Loucy (cell line): ENCODE measurements at regions not wholly inside any gene's neighbourhood (a gene's known extent, or its start where the extent isn't known, plus 50 kb on each side); places are given as distances from the start of the nearest gene placed in this dataset.

Experiments
- H2AFZ ChIP-seq: fragments of 200-600 bp; sonication (generic); 2 replicates; pipeline ENCODE4 v1.6.0; 2016; ENCODE audit warnings: antibody characterized with exemption, mild to moderate bottlenecking, low read length, moderate library complexity
- H3F3A ChIP-seq: fragments of 200-600 bp; 2 replicates; pipeline ENCODE4 v1.6.0; 2016; ENCODE audit warnings: antibody characterized with exemption, low read depth, mild to moderate bottlenecking
- H3K27me3 ChIP-seq: fragments of 200-600 bp; sonication (generic); 2 replicates; pipeline ENCODE4 v1.6.1; 2014; ENCODE audit warnings: low read length, mild to moderate bottlenecking; ENCODE audit not compliant: insufficient read depth, poor library complexity, severe bottlenecking
- H3K36me3 ChIP-seq: fragments of 200-600 bp; sonication (generic); 2 replicates; pipeline ENCODE4 v1.6.1; 2016; ENCODE audit warnings: low read length; ENCODE audit not compliant: insufficient read depth
- H3K4me1 ChIP-seq: fragments of 200-600 bp; sonication (generic); 2 replicates; pipeline ENCODE4 v1.5.1; 2014; ENCODE audit warnings: low read length, mild to moderate bottlenecking; ENCODE audit not compliant: insufficient read depth, poor library complexity, severe bottlenecking
- H3K4me2 ChIP-seq: fragments of 200-600 bp; sonication (generic); 2 replicates; pipeline ENCODE4 v1.6.0; 2014; ENCODE audit warnings: antibody characterized with exemption, low read length, low read depth, mild to moderate bottlenecking; ENCODE audit not compliant: poor library complexity, severe bottlenecking
- H3K4me3 ChIP-seq: fragments of 200-600 bp; sonication (generic); 2 replicates; pipeline ENCODE4 v1.5.1; 2014; ENCODE audit warnings: low read length, mild to moderate bottlenecking, mixed read lengths; ENCODE audit not compliant: poor library complexity, severe bottlenecking
- H3K79me2 ChIP-seq: fragments of 200-600 bp; sonication (generic); 2 replicates; pipeline ENCODE4 v1.6.1; 2014; ENCODE audit warnings: low read length; ENCODE audit not compliant: insufficient read depth
- H3K9ac ChIP-seq: fragments of 200-600 bp; sonication (generic); 2 replicates; pipeline ENCODE4 v1.6.0; 2014; ENCODE audit warnings: mild to moderate bottlenecking, low read depth, low read length, moderate library complexity; ENCODE audit not compliant: poor library complexity, severe bottlenecking
- H3K9me2 ChIP-seq: fragments of 200-600 bp; sonication (generic); replicated peaks from 2 replicates; pipeline ENCODE4 v1.6.1; 2016; ENCODE audit warnings: low read depth, low read length, mixed read lengths
- H3K9me3 ChIP-seq: fragments of 200-600 bp; sonication (generic); 2 replicates; pipeline ENCODE4 v1.6.1; 2014; ENCODE audit warnings: mild to moderate bottlenecking, antibody characterized with exemption, low read length, low read depth; ENCODE audit not compliant: insufficient read depth
- H4K20me1 ChIP-seq: fragments of 200-600 bp; sonication (generic); 2 replicates; pipeline ENCODE4 v1.6.0; 2014; ENCODE audit warnings: antibody characterized with exemption, low read length, mild to moderate bottlenecking; ENCODE audit not compliant: insufficient read depth, poor library complexity, severe bottlenecking
- EZH2phosphoT487 ChIP-seq: fragments of 200-600 bp; IDR thresholded peaks from 2 replicates; pipeline ENCODE4 v1.6.1; 2018; ENCODE audit warnings: antibody characterized with exemption, mild to moderate bottlenecking, moderate library complexity, borderline replicate concordance
- TF ChIP-seq, protein P1 (sequence below): fragments of 200-600 bp; sonication (generic); conservative IDR thresholded peaks from 2 replicates; pipeline ENCODE4 v1.5.1; 2014; ENCODE audit warnings: mild to moderate bottlenecking, antibody characterized with exemption, low read length

DNA sequence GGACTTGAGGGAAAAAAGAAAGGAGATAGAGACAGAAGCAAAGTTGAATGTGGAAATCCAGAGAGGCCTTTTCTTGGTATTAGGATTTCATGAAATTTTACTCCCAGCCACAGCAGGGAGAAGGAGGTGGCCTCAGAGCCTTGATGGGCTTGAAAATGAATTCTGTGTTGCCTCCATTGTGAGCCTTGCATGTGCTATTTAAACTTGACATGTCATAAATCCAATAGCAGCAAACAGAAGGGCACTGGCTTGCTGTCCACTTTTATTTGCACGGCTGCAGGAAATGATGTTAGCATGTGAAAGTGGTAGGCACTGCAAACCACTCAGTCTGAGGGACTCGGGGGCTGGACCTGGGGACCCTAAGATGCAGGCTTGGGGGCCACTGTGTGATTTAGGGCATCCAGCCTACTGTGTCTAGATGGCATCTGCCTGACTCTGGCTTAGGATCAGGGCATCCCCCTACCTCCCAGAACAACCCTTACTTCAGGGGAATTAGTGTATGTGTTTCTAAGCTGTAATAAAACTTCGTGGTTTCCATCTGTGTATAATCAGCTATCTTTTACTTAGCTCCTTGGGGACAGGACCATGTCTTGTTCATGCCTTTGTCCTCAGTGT lies 139.1 kb upstream of the SKOR2 start:
- H3K9me3 ChIP-seq: no peaks in the 10 kb centered on the region; the same call in 1 of the 2 replicates
- no peak for TF ChIP-seq EZH2phosphoT487
- TF ChIP-seq, protein P1, sequence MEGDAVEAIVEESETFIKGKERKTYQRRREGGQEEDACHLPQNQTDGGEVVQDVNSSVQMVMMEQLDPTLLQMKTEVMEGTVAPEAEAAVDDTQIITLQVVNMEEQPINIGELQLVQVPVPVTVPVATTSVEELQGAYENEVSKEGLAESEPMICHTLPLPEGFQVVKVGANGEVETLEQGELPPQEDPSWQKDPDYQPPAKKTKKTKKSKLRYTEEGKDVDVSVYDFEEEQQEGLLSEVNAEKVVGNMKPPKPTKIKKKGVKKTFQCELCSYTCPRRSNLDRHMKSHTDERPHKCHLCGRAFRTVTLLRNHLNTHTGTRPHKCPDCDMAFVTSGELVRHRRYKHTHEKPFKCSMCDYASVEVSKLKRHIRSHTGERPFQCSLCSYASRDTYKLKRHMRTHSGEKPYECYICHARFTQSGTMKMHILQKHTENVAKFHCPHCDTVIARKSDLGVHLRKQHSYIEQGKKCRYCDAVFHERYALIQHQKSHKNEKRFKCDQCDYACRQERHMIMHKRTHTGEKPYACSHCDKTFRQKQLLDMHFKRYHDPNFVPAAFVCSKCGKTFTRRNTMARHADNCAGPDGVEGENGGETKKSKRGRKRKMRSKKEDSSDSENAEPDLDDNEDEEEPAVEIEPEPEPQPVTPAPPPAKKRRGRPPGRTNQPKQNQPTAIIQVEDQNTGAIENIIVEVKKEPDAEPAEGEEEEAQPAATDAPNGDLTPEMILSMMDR: no peak
- H2AFZ ChIP-seq: no peak overlapping the region
- no peak overlapping the region for H3K4me3 ChIP-seq
- H3K36me3 ChIP-seq: no peaks in the 10 kb centered on the region
- H3K27me3 ChIP-seq: no peaks in the 10 kb centered on the region
- H3K9me2 ChIP-seq: no peaks in the 10 kb centered on the region
- no peaks in the 10 kb centered on the region for H3K4me1 ChIP-seq
- H3F3A ChIP-seq: no peaks in the 10 kb centered on the region
- H3K4me2 ChIP-seq: no peak overlapping the region
- H4K20me1 ChIP-seq: no peaks in the 10 kb centered on the region
- H3K79me2 ChIP-seq: no peaks in the 10 kb centered on the region
- no peak overlapping the region for H3K9ac ChIP-seq

DNA sequence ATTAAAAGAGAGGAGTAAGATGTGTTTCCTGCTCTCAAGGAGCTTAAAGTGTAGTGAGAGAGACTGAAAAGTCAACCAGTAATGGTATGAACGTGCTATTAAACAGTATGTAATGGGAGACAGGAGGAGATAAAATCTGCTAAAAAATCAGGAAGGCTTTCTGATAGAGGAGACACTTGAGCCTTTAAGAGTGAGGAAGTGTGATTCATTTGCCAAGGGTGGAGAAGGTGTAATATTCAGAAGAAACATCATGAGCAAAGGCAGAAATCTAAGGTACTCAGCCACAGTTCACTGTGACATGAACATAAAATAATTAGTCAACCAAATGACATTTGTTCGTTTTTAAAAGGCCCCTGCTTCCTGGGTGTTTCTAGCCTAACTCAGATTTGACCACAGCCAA lies 137.8 kb upstream of the SKOR2 start:
- Histone ChIP-seq H3K4me2 (no peak overlapping the region), H3K9me2 (no peaks in the 10 kb centered on the region), H3K9me3 (no peaks in the 10 kb centered on the region; the same call in 1 of the 2 replicates), H3K36me3 (no peaks in the 10 kb centered on the region), H3F3A (no peaks in the 10 kb centered on the region), H3K27me3 (no peaks in the 10 kb centered on the region), H3K9ac (no peak overlapping the region), H4K20me1 (no peaks in the 10 kb centered on the region), H3K79me2 (no peaks in the 10 kb centered on the region), H2AFZ (no peak overlapping the region), H3K4me3 (no peak overlapping the region), H3K4me1 (no peaks in the 10 kb centered on the region)
- TF ChIP-seq EZH2phosphoT487: no peak
- TF ChIP-seq, protein P1: no peak

DNA sequence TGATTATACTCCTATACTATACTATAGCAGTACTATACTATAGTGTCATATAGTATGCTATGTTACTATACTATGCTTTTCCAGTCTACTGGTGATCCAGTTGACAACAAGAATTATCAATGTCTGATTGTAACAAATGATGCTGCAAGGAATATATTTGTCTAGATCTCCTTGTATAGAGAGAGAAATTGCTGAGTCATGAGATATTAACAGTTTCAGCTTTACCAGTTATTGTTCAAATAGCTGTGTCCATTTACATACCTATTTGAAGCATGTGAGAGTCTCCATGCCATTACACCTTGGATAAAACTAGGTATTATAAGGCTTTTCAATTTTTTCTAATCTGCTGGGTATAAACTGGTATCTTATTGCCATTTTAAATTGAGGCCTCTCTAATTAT lies 136.4 kb upstream of the SKOR2 start:
- no peaks in the 10 kb centered on the region; the same call in 1 of the 2 replicates for H3K9me3 ChIP-seq
- H3K4me2 ChIP-seq: no peak overlapping the region
- H2AFZ ChIP-seq: no peak overlapping the region
- H3K79me2 ChIP-seq: no peaks in the 10 kb centered on the region
- H3K4me3 ChIP-seq: no peak overlapping the region
- H3K9ac ChIP-seq: no peak overlapping the region
- no peaks in the 10 kb centered on the region for H4K20me1 ChIP-seq
- H3K27me3 ChIP-seq: no peaks in the 10 kb centered on the region
- no peaks in the 10 kb centered on the region for H3K9me2 ChIP-seq
- H3K36me3 ChIP-seq: no peaks in the 10 kb centered on the region
- H3K4me1 ChIP-seq: no peaks in the 10 kb centered on the region
- H3F3A ChIP-seq: no peaks in the 10 kb centered on the region
- no peak for TF ChIP-seq EZH2phosphoT487
- TF ChIP-seq, protein P1: no peak
